C4-2B (cell line): ENCODE measurements at regions not wholly inside any gene's neighbourhood (a gene's known extent, or its start where the extent isn't known, plus 50 kb on each side); places are given as distances from the start of the nearest gene placed in this dataset.

Source experiments
- H3K27ac ChIP-seq: fragments of 450-650 bp; 2 replicates; pipeline ENCODE4 v1.5.1; 2017
- ZFX ChIP-seq: fragments of 450-650 bp; IDR thresholded peaks from 2 replicates; pipeline ENCODE4 v1.6.1; 2017
- TF ChIP-seq, protein P1 (sequence below): fragments of 450-650 bp; conservative IDR thresholded peaks from 2 replicates; pipeline ENCODE4 v1.5.1; 2017; ENCODE audit warnings: mild to moderate bottlenecking

DNA sequence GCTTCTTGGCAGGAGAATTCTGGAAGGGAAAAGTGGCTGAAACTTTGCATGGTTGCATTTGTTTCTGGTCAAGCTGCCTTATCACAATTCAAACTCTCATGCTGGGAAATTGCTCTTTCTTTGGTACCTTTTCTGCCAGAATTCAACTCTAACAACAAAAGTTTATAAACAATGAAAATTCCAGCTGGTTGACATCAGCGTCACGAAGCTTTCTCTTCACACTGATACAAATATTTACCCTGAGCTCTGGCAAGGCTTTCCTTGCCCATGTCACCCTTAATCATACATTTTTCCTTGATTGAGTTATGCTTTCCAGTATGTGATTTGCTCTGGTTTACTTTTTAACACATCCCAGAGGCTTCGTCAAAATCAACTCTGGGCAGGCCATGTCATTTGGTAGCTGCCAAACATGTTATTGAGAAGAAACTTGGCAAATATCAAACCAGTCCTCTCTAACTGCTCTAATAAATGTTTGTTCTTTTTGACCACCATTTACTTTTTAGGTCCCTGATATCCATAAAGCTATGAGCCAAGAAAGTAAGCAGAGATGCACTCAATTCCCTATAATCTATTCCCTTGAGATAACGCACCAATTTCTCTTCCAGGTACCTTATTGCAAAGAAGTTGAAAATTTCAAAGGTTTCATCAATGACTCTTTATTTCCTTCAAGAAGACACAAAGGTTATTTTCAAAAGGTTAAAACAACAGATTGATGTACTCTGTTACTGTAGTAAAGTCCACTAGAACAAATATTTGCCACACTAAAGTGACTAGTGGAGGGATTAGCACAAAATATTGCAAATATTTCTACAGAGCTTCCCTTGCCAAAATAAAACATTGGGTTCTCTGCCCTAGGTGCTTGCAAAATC is 1241.1 kb upstream of the ZEB2 start:
- TF ChIP-seq ZFX = no peak
- TF ChIP-seq, protein P1, sequence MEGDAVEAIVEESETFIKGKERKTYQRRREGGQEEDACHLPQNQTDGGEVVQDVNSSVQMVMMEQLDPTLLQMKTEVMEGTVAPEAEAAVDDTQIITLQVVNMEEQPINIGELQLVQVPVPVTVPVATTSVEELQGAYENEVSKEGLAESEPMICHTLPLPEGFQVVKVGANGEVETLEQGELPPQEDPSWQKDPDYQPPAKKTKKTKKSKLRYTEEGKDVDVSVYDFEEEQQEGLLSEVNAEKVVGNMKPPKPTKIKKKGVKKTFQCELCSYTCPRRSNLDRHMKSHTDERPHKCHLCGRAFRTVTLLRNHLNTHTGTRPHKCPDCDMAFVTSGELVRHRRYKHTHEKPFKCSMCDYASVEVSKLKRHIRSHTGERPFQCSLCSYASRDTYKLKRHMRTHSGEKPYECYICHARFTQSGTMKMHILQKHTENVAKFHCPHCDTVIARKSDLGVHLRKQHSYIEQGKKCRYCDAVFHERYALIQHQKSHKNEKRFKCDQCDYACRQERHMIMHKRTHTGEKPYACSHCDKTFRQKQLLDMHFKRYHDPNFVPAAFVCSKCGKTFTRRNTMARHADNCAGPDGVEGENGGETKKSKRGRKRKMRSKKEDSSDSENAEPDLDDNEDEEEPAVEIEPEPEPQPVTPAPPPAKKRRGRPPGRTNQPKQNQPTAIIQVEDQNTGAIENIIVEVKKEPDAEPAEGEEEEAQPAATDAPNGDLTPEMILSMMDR = no peak
- H3K27ac ChIP-seq = no peak overlapping the region

DNA sequence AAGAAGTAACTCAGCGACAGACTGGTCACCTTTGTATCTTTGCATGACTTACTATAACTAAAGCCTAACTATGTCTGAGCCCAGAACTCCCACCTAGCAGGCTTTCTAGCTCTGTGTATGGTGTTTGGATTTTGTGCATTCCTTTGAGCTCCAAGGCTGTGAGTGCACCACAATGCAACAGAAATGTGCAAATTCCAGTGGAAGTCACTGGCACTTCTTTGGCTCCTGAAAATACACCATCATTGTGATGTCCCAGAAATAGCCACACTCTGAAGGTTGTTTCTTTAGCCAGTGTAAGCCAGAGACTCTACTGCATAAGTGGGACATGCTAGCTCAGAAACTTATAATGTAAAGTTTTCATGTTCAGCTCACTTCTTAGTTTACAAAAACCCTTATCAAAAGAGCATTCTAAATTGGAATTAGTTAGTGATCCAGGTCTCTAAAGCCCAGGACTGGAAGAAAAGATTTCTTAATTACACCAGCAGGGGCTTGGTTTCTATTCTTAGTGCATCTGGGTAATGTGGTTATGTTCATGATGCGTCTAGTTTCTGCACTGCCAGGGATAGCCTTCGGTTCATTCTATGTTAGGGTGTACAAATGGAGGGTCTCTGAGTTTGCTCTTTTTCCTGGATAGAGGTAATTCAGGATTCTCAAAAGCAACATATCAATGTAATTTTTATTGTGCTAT is 1239.5 kb upstream of the ZEB2 start:
- TF ChIP-seq, protein P1 = no peak
- TF ChIP-seq ZFX = no peak
- no peak overlapping the region for H3K27ac ChIP-seq

DNA sequence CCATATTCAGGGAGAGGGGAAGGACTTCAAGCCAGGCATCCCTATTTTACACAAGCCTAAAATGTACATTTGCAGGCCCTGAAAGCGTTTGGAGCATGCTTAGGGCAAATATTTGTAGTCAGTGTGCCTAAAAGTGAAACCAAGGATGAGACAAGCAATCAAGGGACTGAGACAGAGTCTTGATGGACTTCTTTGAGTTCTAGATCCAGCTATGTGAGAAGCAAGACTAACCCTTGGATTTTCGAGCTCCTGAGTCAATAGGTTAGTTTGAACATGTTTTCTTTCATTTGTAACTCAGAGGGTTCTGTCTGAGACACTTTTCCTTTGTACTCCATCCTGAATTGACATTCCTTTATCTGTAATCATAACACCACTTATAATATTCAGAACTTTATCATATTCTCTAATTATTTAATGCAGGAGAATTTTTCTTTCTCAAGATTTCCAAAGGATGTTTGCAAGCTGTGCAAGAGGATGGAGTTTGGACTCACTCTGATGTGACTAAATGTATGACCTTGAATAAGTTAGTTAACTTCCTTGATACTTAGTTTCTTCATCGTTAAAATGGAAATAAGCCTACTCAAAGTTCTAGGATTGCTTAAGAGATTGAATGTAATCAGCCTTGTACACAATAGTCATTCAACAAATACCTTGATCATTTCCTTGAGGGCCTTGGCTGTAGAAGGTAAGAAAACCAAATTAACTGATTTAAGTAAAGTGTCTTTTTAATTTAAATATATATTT is 1237.8 kb upstream of the ZEB2 start:
- TF ChIP-seq, protein P1 = no peak
- TF ChIP-seq ZFX = no peak
- no peak overlapping the region for H3K27ac ChIP-seq

DNA sequence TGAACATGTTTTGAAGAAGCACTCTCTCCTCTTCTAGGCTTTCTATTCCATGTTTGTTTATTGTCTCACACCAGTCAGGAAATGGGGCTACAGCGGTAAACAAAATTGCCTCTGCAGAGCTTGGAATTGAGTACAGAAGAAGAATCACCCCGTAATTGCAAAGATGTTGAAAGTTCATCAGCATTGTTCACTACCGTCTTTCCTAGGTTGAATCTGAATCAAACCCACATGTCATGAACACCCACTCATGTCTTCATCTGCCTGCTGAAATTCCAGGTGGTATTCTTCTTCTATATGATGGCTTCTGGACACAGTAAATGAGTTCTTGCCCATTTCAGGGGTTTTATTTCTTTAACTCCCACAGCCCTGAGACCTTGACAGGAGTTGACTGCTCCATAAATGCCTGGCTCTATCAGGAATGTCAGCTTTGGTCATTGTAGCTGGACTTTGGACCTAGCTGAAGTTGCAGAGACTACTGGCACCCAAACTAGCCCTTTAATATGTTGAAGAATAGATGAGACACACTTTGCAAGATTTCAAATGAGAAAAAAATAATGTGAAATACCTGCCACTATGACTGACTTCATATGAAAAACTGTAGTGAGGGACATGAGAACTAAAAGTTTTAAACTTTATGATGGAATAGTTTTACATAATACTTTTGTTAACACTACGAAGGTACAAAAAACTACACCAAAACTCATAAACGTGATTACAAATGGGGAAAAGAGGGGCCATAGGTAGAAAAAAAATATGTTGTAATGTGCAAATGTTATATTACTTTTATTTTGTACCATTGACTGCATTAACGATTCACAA is 1235.3 kb upstream of the ZEB2 start:
- TF ChIP-seq ZFX = no peak
- TF ChIP-seq, protein P1 = no peak
- H3K27ac ChIP-seq = no peak overlapping the region

DNA sequence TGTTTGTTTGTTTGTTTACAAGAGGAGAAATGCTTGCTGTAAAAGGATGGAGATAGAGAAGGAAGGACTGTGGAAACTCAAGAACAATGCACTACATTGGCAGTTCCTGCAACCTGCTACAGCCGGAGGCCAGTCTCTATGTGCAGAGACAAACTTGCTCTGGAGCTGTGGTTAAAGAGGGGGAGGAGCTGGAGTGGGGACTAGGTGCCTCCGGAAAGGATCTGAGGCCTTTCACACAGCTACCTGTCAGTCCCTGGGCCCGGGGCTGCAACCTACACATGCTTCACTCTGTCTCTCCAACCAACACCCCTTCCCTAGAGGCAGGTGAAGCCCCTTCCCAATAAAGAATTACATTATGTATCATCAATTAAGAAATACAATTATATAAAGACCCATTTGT is 1234.0 kb upstream of the ZEB2 start:
- no peak overlapping the region for H3K27ac ChIP-seq

DNA sequence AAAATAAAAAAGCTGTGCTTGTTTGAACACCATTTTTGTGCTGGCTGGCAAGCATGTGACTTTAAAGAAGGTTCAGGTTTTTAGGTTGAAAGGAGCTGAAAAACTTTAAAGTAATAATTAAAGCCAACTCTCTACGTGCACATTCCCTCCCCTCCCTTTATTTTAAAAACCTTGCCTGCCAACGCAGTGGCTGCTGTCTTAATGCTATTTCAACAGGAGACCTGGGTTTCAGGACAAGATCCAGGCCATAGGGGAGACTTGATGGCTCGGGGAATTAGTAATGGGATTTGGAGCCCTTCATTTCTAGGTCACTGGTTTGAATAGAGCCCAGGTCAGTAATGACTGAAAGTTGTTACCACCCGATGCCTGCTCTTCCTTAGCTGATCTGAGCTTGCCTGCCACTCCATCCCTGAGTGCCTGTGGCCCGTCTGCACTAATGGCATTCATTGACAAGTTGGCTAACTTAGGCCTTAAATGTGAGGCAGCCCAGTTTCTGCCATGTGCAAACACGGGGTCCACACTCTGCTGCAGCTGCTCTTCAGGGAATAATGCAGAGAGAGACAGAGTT is 1233.2 kb upstream of the ZEB2 start:
- no peak overlapping the region for H3K27ac ChIP-seq

More for the DNA sequence above, 1234.0 kb upstream of the ZEB2 start:
- TF ChIP-seq, protein P1 = no peak
- TF ChIP-seq ZFX = no peak

More for the DNA sequence above, 1233.2 kb upstream of the ZEB2 start:
- TF ChIP-seq ZFX = no peak
- TF ChIP-seq, protein P1 = no peak
